Ishikawa (cell line): ENCODE measurements at regions not wholly inside any gene's neighbourhood (a gene's known extent, or its start where the extent isn't known, plus 50 kb on each side); places are given as distances from the start of the nearest gene placed in this dataset.

Source experiments
- CEBPB ChIP-seq: IDR thresholded peaks from 2 replicates; pipeline ENCODE4 v1.6.1; 2012
- CREB1 ChIP-seq: IDR thresholded peaks from 2 replicates; pipeline ENCODE4 v1.6.1; 2012; ENCODE audit warnings: low read depth
- EP300 ChIP-seq: IDR thresholded peaks from 2 replicates; pipeline ENCODE4 v1.6.1; 2012; ENCODE audit warnings: borderline replicate concordance
- FOXM1 ChIP-seq: IDR thresholded peaks from 2 replicates; pipeline ENCODE4 v1.6.1; 2012; ENCODE audit warnings: low read depth, borderline replicate concordance
- RAD21 ChIP-seq: IDR thresholded peaks from 2 replicates; pipeline ENCODE4 v1.6.1; 2012; ENCODE audit warnings: low read depth
- TAF1 ChIP-seq: IDR thresholded peaks from 2 replicates; pipeline ENCODE4 v1.6.1; 2012; ENCODE audit warnings: low read depth, mild to moderate bottlenecking
- ZBTB7A ChIP-seq: IDR thresholded peaks from 2 replicates; pipeline ENCODE4 v1.6.1; 2012; ENCODE audit warnings: low read depth
- TF ChIP-seq, protein P1 (sequence below): IDR thresholded peaks from 2 replicates; pipeline ENCODE4 v1.6.1; 2012
- TF ChIP-seq, protein P2 (sequence below): IDR thresholded peaks from 2 replicates; pipeline ENCODE4 v1.6.1; 2012

DNA sequence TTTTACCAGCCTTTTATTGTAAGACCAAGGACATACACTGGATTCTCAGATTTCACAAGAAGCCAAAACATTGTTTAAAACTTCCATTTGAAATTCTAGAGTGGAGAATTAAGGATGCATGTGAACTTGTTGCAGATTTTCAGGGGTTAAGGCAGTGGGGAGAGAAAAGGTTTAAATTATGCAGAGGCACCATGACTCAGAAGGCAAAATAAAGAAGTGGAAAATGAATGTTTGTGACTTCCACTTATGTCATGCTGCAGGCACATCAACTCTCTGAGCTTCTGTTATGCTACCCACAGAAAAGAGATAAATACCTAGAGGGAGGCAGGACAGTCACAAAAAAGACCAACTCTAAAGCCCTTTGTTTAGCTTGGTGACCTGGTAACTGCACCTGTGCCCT lies 84.4 kb upstream of the BET1 start:
- TF ChIP-seq EP300 = no peak
- no peak for TF ChIP-seq ZBTB7A
- TF ChIP-seq TAF1 = no peak
- TF ChIP-seq, protein P1, sequence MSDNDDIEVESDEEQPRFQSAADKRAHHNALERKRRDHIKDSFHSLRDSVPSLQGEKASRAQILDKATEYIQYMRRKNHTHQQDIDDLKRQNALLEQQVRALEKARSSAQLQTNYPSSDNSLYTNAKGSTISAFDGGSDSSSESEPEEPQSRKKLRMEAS = no peak
- no peak for TF ChIP-seq FOXM1
- TF ChIP-seq CEBPB = no peak
- TF ChIP-seq RAD21 = no peak
- TF ChIP-seq, protein P2, sequence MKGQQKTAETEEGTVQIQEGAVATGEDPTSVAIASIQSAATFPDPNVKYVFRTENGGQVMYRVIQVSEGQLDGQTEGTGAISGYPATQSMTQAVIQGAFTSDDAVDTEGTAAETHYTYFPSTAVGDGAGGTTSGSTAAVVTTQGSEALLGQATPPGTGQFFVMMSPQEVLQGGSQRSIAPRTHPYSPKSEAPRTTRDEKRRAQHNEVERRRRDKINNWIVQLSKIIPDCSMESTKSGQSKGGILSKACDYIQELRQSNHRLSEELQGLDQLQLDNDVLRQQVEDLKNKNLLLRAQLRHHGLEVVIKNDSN = no peak
- TF ChIP-seq CREB1 = no peak
